ENCODE measurements at regions not wholly inside any gene's neighbourhood (a gene's known extent, or its start where the extent isn't known, plus 50 kb on each side); places are given as distances from the start of the nearest gene placed in this dataset.

DNA sequence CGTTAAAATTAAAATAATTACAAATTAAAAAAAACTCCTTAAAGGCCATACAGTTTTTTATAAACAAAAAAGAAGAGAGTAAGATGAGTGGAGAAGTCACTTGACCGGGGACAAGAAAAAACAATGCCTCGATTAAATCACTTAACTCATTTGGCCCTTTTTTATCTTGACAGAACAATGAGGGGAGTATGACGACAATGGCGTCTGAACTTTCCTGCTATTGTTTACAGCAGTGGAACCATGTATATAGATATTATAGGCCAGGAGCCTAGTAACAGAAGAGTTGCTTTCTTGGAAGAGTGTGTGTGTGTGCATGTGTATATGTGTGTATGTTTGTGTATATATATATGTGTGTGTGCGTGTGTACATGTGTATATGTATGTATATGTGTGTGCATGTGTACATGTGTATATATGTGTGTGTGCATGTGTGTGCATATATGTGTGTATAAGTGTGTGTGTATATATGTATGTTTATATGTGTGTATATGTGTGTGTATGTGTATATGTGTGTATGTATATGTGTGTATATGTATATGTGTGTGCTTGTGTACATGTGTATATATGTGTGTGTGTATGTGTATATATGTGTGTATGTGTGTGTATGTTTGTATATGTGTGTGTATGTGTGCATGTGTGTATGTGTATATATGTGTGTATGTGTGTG lies 153.4 kb upstream of the FAT1 start:
- DNase-seq (ENCODE audit: low read depth) = no peak
- TF ChIP-seq CTCF (conservative IDR thresholded peaks at IDR 0.05; ENCODE audit: low read depth, low read length) = no peak
- no peak overlapping the region for H3K4me3 ChIP-seq (ENCODE audit: low read depth, low read length)

DNA sequence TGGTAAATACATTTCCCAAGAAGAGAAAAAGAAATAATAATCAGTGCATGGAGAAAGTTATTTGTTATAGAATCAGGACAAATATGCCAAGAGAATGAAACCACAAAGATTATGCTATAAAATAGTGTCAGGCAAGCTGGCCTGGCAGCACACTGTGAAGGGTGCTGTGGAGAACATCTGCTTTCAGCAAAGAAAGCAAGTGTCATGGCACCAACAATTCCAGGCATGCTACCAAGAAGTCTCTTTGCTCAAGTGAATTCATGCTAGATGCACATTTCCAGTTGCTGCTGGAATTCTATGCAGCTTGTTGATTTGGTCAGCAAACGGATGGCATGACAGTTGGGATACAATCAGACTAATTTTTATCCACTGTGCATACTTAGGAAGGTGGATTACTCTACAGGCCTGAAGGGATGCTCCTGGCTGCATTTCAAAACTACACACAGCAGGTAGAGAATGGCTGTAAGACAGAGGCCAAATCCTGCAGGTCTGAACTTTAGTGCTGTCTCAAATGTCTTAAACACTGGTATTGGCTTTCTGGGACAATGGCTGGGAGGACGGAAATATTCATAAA lies 154.6 kb upstream of the FAT1 start:
- no peak for DNase-seq (ENCODE audit: low read depth)
- no peak overlapping the region for H3K4me3 ChIP-seq (ENCODE audit: low read depth, low read length)
- no peak for TF ChIP-seq CTCF (conservative IDR thresholded peaks at IDR 0.05; ENCODE audit: low read depth, low read length)

DNA sequence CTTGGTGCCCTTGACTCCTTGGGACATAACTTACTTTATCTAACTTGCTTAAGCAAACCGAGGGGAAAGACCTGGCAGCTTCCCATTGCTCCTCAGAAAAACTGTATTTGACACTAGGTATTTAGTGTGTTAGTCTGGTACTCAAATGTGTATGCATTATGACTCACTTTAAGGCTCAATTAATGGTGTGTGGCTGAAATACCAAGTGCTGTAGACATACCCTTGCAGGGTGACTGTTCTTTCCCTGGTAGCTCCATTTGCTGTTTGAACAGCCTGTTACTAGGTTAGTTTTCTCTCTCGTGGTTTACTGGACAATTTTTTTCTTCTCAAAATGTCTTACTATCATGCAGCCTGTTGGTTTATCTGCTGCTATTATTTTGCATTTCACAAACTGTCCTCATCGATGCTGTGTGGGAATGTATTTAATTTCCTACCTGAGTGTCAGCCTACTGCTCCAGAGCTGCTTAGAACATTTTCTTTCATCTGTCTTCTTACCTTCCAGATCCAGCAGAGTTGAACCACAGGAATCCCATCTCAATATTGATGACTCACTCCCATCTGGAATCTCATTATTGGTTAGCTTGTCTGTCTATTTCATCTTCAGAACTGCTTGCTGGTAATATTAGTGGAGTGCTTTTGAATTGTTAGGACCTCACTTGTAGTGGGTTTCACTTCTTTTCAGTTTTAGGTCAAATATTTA lies 158.0 kb upstream of the FAT1 start:
- peak; percentile 53 for DNase-seq (ENCODE audit: low read depth)

GRCh38 chr4:186882293-186882692 lies 158.6 kb upstream of the FAT1 start:
- H3K4me3 ChIP-seq (ENCODE audit: low read depth, low read length) = no peak overlapping the region
- DNase-seq (ENCODE audit: low read depth) = no peak
- TF ChIP-seq CTCF (conservative IDR thresholded peaks at IDR 0.05; ENCODE audit: low read depth, low read length) = no peak

More for the DNA sequence above, 158.0 kb upstream of the FAT1 start:
- no peak for TF ChIP-seq CTCF (conservative IDR thresholded peaks at IDR 0.05; ENCODE audit: low read depth, low read length)
- no peak overlapping the region for H3K4me3 ChIP-seq (ENCODE audit: low read depth, low read length)

- TF ChIP-seq CTCF (conservative IDR thresholded peaks at IDR 0.05; ENCODE audit: low read depth, low read length) = peak; percentile 37
- no peak for DNase-seq (ENCODE audit: low read depth)
- no peak overlapping the region for H3K4me3 ChIP-seq (ENCODE audit: low read depth, low read length)
Measured at GRCh38 chr4:186885289-186885688, 161.6 kb upstream of the FAT1 start.

- no peak for TF ChIP-seq CTCF (conservative IDR thresholded peaks at IDR 0.05; ENCODE audit: low read depth, low read length)
- H3K4me3 ChIP-seq (ENCODE audit: low read depth, low read length) = no peak overlapping the region
- DNase-seq (ENCODE audit: low read depth) = no peak
Measured at GRCh38 chr4:186886759-186887158, 163.1 kb upstream of the FAT1 start.
